Mucosa of descending colon (tissue), 3 donors: ENCODE measurements at regions not wholly inside any gene's neighbourhood (a gene's known extent, or its start where the extent isn't known, plus 50 kb on each side); places are given as distances from the start of the nearest gene placed in this dataset.
"Not testable (repeated sequence)": the region's sequence is repeated elsewhere in the genome, so short reads cannot be mapped to it uniquely, and the experiment has no call there.

ENCODE experiments used
- ATAC-seq: fragments of 200-7000 bp; cut with Tn5 transposase; one replicate; pipeline ENCODE4 v1.9.1; 2020; ENCODE audit warnings: mild to moderate bottlenecking, moderate library complexity
- DNase-seq, 3 donors: peaks; one replicate each; pipeline ENCODE4 v3.0.0-alpha.2; 2020
- H3K36me3 ChIP-seq: fragments of 200-600 bp; one replicate; pipeline ENCODE4 v1.8.0; 2021; ENCODE audit warnings: low read depth, mild to moderate bottlenecking
- H3K4me1 ChIP-seq: fragments of 200-600 bp; one replicate; pipeline ENCODE4 v1.8.0; 2021; ENCODE audit warnings: low read depth, mild to moderate bottlenecking
- H3K4me3 ChIP-seq: fragments of 200-600 bp; one replicate; pipeline ENCODE4 v1.8.0; 2021; ENCODE audit warnings: mild to moderate bottlenecking
- H3K9me3 ChIP-seq: fragments of 200-600 bp; one replicate; pipeline ENCODE4 v1.8.0; 2021; ENCODE audit warnings: mild to moderate bottlenecking
- CTCF ChIP-seq: fragments of 200-600 bp; IDR thresholded peaks from one replicate; pipeline ENCODE4 v1.8.0; 2022; ENCODE audit warnings: antibody characterized with exemption, mild to moderate bottlenecking
- intact Hi-C, 2 donors: fragments of 100-400 bp; cut with DNase I in 1 of 2; cut with micrococcal nuclease in 1 of 2; formaldehyde crosslinking; loops; one replicate each; pipeline versions ENCODE4 v1.11.0 to v1.11.1; 2022; cut with DNase I, micrococcal nuclease
- donor health status: DM: no; HTN: no; CAD: no; lungs with moderate emphysema.
- donor health status: DM: no; HTN: no; CAD: no.
- donor health status: DM: no; HTN: yes; CAD: no.

GRCh38 chr7:41438705-41439514, 264.0 kb downstream of the INHBA start:
- no peaks in the 10 kb centered on the region for H3K4me1 ChIP-seq
- no peaks in the 10 kb centered on the region for H3K9me3 ChIP-seq
- DNase-seq (no peak), ATAC-seq (no peak)
- no peak for TF ChIP-seq CTCF
- H3K4me3 ChIP-seq: no peak overlapping the region
- intact Hi-C loops: no loop called here
- H3K36me3 ChIP-seq: no peaks in the 10 kb centered on the region

- intact Hi-C loops: no loop called here
- ATAC-seq (no peak), DNase-seq (no peak)
- Histone ChIP-seq H3K4me3 (no peak overlapping the region), H3K9me3 (no peaks in the 10 kb centered on the region), H3K4me1 (no peaks in the 10 kb centered on the region), H3K36me3 (no peaks in the 10 kb centered on the region)
- TF ChIP-seq CTCF: no peak
These were observed 265.4 kb downstream of the INHBA start for GRCh38 chr7:41437257-41438196.

GRCh38 chr7:41436139-41436538, 266.8 kb downstream of the INHBA start:
- no peak for TF ChIP-seq CTCF
- intact Hi-C loops: no loop called here
- H3K4me3 ChIP-seq: no peak overlapping the region
- ATAC-seq (no peak), DNase-seq (no peak)
- no peaks in the 10 kb centered on the region for H3K4me1 ChIP-seq
- no peaks in the 10 kb centered on the region for H3K9me3 ChIP-seq
- H3K36me3 ChIP-seq: no peaks in the 10 kb centered on the region

- ATAC-seq, H3K4me3 ChIP-seq, intact Hi-C loops, DNase-seq, H3K9me3 ChIP-seq, H3K4me1 ChIP-seq, H3K36me3 ChIP-seq: not testable (repeated sequence)
These were observed 267.9 kb downstream of the INHBA start for GRCh38 chr7:41435020-41435419.

- no peak for TF ChIP-seq CTCF
- DNase-seq (no peak), ATAC-seq (no peak)
- Histone ChIP-seq H3K9me3 (no peaks in the 10 kb centered on the region), H3K4me1 (no peaks in the 10 kb centered on the region), H3K36me3 (no peaks in the 10 kb centered on the region), H3K4me3 (no peak overlapping the region)
- intact Hi-C loops: no loop called here
These were observed 271.2 kb downstream of the INHBA start for GRCh38 chr7:41431671-41432070.

- no peak for DNase-seq
- H3K9me3 ChIP-seq: no peaks in the 10 kb centered on the region
- TF ChIP-seq CTCF: no peak
- no peaks in the 10 kb centered on the region for H3K36me3 ChIP-seq
- no peak overlapping the region for H3K4me3 ChIP-seq
- ATAC-seq: no peak
- H3K4me1 ChIP-seq: no peaks in the 10 kb centered on the region
- intact Hi-C loops: no loop called here
These were observed 274.5 kb downstream of the INHBA start for GRCh38 chr7:41428381-41428780.
